Upper lobe of left lung (tissue), 6 donors: ENCODE measurements at regions not wholly inside any gene's neighbourhood (a gene's known extent, or its start where the extent isn't known, plus 50 kb on each side); places are given as distances from the start of the nearest gene placed in this dataset.

Experiments
- ATAC-seq, 2 donors: fragments of 200-7000 bp; cut with Tn5 transposase; one replicate each; pipeline ENCODE4 v1.9.1; 2022; ENCODE audit warnings: mild to moderate bottlenecking in 2 of 2, moderate library complexity in 2 of 2; ENCODE audit not compliant: low FRiP score in 2 of 2
- DNase-seq, 2 donors: peaks; one replicate each; pipeline ENCODE4 v3.0.0-alpha.2; 2019 to 2020
- H3K27ac ChIP-seq, 4 donors: fragments of 200-600 bp; sonication (generic); one replicate each; pipeline ENCODE4 v1.5.1; 2016 to 2019
- H3K27me3 ChIP-seq, 4 donors: fragments of 200-600 bp; sonication (generic); one replicate each; pipeline ENCODE4 v1.5.1; 2017 to 2019
- H3K36me3 ChIP-seq, 4 donors: fragments of 200-600 bp; sonication (generic); one replicate each; pipeline ENCODE4 v1.5.1; 2016 to 2019
- H3K4me1 ChIP-seq, 4 donors: fragments of 200-600 bp; sonication (generic); one replicate each; pipeline ENCODE4 v1.5.1; 2018 to 2019
- H3K4me3 ChIP-seq, 4 donors: fragments of 200-600 bp; sonication (generic); one replicate each; pipeline ENCODE4 v1.5.1; 2017 to 2019; ENCODE audit warnings: mild to moderate bottlenecking in 2 of 4, moderate library complexity in 1 of 4
- H3K9me3 ChIP-seq, 4 donors: fragments of 200-600 bp; sonication (generic); one replicate each; pipeline ENCODE4 v1.5.1; 2018 to 2019
- EP300 ChIP-seq, 4 donors: sonication (generic); formaldehyde crosslinking; IDR thresholded peaks; one replicate each; pipeline ENCODE4 v1.5.1; 2017; ENCODE audit warnings: antibody characterized with exemption in 4 of 4, control low read depth in 2 of 4
- POLR2A ChIP-seq, 4 donors: fragments of 450-650 bp; IDR thresholded peaks; one replicate each; pipeline ENCODE4 v1.5.1; 2016 to 2017; ENCODE audit warnings: antibody characterized with exemption in 4 of 4, mild to moderate bottlenecking in 2 of 4
- POLR2AphosphoS5 ChIP-seq, 2 donors: sonication (generic); formaldehyde crosslinking; IDR thresholded peaks; one replicate each; pipeline ENCODE4 v1.5.1; 2017; ENCODE audit warnings: antibody characterized with exemption in 2 of 2
- WGBS, 2 donors: methylation state at CpG; one replicate each; pipeline ENCODE4 v1.1.5; 2017 to 2018; 5-methylcytosine and 5-hydroxymethylcytosine counted together
- TF ChIP-seq, protein P1 (sequence below), 6 experiments: fragments of 450-650 bp in 4 of 6; fragments of 200-600 bp in 2 of 6; sonication (generic) in 2 of 6; IDR thresholded peaks; one replicate each; pipeline ENCODE4 v1.5.1; 2016 to 2019; ENCODE audit warnings: antibody characterized with exemption in 6 of 6
- donor health status: DM: no; HTN: no; CAD: no; lungs with moderate emphysema.
- donor health status: DM: no; HTN: yes; CAD: no; lungs with severe emphysema.

DNA sequence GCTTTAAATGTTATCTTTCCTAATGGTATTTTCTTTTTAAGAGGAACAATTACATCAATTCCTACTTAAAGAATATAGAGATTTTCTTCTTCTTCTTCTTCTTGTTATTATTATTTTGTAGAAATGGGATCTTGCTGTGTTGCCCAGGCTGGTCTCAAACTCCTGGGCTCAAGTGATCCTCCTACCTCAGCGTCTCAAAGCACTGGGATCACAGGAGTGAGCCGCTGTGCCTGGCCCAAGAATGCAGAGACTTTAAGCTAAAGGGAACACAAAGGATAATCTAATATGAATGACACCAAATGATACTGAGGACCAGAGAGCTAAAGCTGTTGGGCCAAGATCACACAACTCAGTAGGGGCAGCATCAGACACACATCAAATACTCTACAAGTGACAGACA is 87.4 kb upstream of the FOXQ1 start:
- H3K36me3 ChIP-seq = no peaks in the 10 kb centered on the region
- H3K27ac ChIP-seq = no peak overlapping the region
- H3K4me3 ChIP-seq = no peak overlapping the region
- DNase-seq = no peak
- WGBS, 2 donors = 89 to 97% methylated on average over 2 of the region's 2 CpGs
- no peaks in the 10 kb centered on the region for H3K4me1 ChIP-seq
- ATAC-seq = no peak
- H3K27me3 ChIP-seq = no peaks in the 10 kb centered on the region
- H3K9me3 ChIP-seq = no peaks in the 10 kb centered on the region
- TF ChIP-seq POLR2A (IDR thresholded peaks at IDR 0.05) = no peak
- no peak for TF ChIP-seq POLR2AphosphoS5 (IDR thresholded peaks at IDR 0.05)
- TF ChIP-seq, protein P1, sequence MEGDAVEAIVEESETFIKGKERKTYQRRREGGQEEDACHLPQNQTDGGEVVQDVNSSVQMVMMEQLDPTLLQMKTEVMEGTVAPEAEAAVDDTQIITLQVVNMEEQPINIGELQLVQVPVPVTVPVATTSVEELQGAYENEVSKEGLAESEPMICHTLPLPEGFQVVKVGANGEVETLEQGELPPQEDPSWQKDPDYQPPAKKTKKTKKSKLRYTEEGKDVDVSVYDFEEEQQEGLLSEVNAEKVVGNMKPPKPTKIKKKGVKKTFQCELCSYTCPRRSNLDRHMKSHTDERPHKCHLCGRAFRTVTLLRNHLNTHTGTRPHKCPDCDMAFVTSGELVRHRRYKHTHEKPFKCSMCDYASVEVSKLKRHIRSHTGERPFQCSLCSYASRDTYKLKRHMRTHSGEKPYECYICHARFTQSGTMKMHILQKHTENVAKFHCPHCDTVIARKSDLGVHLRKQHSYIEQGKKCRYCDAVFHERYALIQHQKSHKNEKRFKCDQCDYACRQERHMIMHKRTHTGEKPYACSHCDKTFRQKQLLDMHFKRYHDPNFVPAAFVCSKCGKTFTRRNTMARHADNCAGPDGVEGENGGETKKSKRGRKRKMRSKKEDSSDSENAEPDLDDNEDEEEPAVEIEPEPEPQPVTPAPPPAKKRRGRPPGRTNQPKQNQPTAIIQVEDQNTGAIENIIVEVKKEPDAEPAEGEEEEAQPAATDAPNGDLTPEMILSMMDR (IDR thresholded peaks at IDR 0.05) = no peak
- no peak for TF ChIP-seq EP300 (IDR thresholded peaks at IDR 0.05)

DNA sequence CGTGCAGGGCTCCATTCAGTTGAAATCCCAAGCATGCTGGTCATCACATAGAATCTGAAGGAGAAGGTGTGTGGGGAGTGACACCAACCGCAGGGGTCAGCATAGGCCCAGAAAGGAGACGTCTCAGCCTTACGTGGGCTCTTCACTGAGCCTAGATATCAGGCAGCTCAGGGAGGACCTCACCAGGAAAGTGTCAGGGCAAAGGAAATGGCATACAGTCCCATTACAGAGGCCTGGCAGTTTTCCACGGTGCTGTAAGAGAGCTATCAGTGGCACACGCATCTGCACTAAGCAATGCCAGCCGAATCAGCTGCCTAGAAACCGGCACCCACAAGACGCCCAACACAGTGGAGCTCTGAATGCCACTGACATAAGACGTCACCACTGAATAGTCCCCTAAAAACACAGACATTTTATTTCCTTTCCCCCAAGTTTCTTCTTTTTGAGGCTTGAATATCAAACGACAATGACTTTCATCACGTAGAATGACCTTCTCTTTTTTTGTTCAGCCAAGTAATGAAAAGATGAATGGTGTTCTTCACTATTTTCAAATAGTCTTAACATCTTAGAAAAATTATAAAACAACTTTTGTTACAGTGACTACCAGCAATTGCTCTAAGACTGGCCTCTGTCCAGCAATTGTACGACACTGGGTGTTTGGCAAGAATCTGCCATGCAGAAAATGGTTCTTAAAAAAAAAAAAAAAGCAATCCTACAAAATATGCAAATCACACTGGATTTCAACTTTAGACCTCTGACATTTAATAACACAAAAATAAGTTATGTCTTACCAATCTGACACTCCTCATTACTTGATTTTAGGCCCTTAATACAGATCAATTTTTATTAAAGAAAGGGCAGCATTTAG is 88.9 kb upstream of the FOXQ1 start:
- Histone ChIP-seq H3K36me3 (no peaks in the 10 kb centered on the region), H3K4me1 (no peaks in the 10 kb centered on the region), H3K4me3 (no peak overlapping the region), H3K27me3 (no peaks in the 10 kb centered on the region), H3K27ac (no peak overlapping the region), H3K9me3 (no peaks in the 10 kb centered on the region)
- TF ChIP-seq POLR2A (IDR thresholded peaks at IDR 0.05) (no peak), POLR2AphosphoS5 (IDR thresholded peaks at IDR 0.05) (no peak), EP300 (IDR thresholded peaks at IDR 0.05) (no peak)
- TF ChIP-seq, protein P1 (IDR thresholded peaks at IDR 0.05) = no peak
- ATAC-seq = no peak
- 64 to 80% methylated on average over 13 of the region's 13 CpGs for WGBS, 2 donors
- DNase-seq = no peak

DNA sequence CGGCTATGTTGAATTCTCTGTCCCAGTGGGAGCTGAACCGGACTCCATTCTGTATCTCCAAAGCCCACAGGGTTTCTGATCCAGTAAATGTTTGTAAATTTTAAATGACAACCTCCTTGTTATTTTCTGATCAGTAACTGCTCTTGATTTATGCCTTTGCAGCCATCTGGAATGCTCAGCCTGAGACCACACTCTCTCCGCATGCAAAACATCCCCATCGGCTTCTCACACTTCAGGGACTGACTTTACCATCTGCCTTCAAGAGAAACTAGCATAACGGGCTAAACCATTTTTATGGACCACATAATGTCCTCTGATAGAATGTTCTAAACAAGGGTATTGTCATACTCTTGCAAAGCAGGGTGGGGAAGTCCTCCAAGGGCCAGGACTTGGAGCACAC is 94.5 kb upstream of the FOXQ1 start:
- WGBS, 2 donors = 86 to 90% methylated on average over 5 of the region's 5 CpGs
- TF ChIP-seq POLR2AphosphoS5 (IDR thresholded peaks at IDR 0.05) = no peak
- no peak for TF ChIP-seq EP300 (IDR thresholded peaks at IDR 0.05)
- TF ChIP-seq, protein P1 (IDR thresholded peaks at IDR 0.05) = no peak
- TF ChIP-seq POLR2A (IDR thresholded peaks at IDR 0.05) = no peak

GRCh38 chr6:1216488-1216974 is 95.4 kb upstream of the FOXQ1 start:
- DNase-seq = no peak
- ATAC-seq = no peak

More for the DNA sequence above, 94.5 kb upstream of the FOXQ1 start:
- Histone ChIP-seq H3K4me3 (no peak overlapping the region), H3K4me1 (no peaks in the 10 kb centered on the region), H3K9me3 (no peaks in the 10 kb centered on the region), H3K36me3 (no peaks in the 10 kb centered on the region), H3K27ac (no peak overlapping the region), H3K27me3 (no peaks in the 10 kb centered on the region)
- DNase-seq (no peak), ATAC-seq (no peak)

More at GRCh38 chr6:1216488-1216974, 95.4 kb upstream of the FOXQ1 start:
- no peaks in the 10 kb centered on the region for H3K27me3 ChIP-seq
- H3K4me1 ChIP-seq = no peaks in the 10 kb centered on the region
- H3K9me3 ChIP-seq = no peaks in the 10 kb centered on the region
- 45 to 46% methylated on average over 6 of the region's 6 CpGs for WGBS, 2 donors
- H3K4me3 ChIP-seq = no peak overlapping the region
- TF ChIP-seq POLR2AphosphoS5 (IDR thresholded peaks at IDR 0.05) (no peak), EP300 (IDR thresholded peaks at IDR 0.05) (no peak), POLR2A (IDR thresholded peaks at IDR 0.05) (no peak)
- TF ChIP-seq, protein P1 (IDR thresholded peaks at IDR 0.05) = no peak
- H3K36me3 ChIP-seq = no peaks in the 10 kb centered on the region
- no peak overlapping the region for H3K27ac ChIP-seq
